Stimulated activated CD8-positive, alpha-beta memory T cell treated with anti-CD3 and anti-CD28 coated beads, Interleukin-15, amount 100 ng/mL, for 4 hours (primary cell): ENCODE measurements at regions not wholly inside any gene's neighbourhood (a gene's known extent, or its start where the extent isn't known, plus 50 kb on each side); places are given as distances from the start of the nearest gene placed in this dataset.

Experiments used
- DNase-seq, 2 donors: peaks; one replicate each; pipeline ENCODE4 v3.0.0-alpha.2; 2020; ENCODE audit warnings: low read depth in 2 of 2

GRCh38 chr13:57784633-57785032, 153.1 kb downstream of the PCDH17 start:
- DNase-seq, result no peak

- DNase-seq, result no peak
These were observed 155.7 kb downstream of the PCDH17 start for GRCh38 chr13:57787058-57787791.

GRCh38 chr13:57799624-57800023, 168.1 kb downstream of the PCDH17 start:
- DNase-seq, result no peak

GRCh38 chr13:57813651-57814050, 182.1 kb downstream of the PCDH17 start:
- DNase-seq, result no peak

- no peak for DNase-seq
These were observed 184.1 kb downstream of the PCDH17 start for GRCh38 chr13:57815600-57815999.

GRCh38 chr13:57820924-57821323, 189.4 kb downstream of the PCDH17 start:
- no peak for DNase-seq

- no peak for DNase-seq
These were observed 192.2 kb downstream of the PCDH17 start for GRCh38 chr13:57823704-57824103.

GRCh38 chr13:57824121-57824520, 192.6 kb downstream of the PCDH17 start:
- no peak for DNase-seq

- DNase-seq, result no peak
These were observed 193.5 kb downstream of the PCDH17 start for GRCh38 chr13:57825066-57825465.

GRCh38 chr13:57829496-57829895, 198.0 kb downstream of the PCDH17 start:
- DNase-seq, result no peak

GRCh38 chr13:57832187-57832586, 200.6 kb downstream of the PCDH17 start:
- no peak for DNase-seq

GRCh38 chr13:57837801-57838200, 206.3 kb downstream of the PCDH17 start:
- DNase-seq, result no peak

GRCh38 chr13:57843521-57843920, 212.0 kb downstream of the PCDH17 start:
- DNase-seq, result no peak

GRCh38 chr13:57846600-57847173, 215.1 kb downstream of the PCDH17 start:
- DNase-seq, result no peak

GRCh38 chr13:57857945-57858344, 226.4 kb downstream of the PCDH17 start:
- DNase-seq, result no peak

GRCh38 chr13:57858376-57858775, 226.8 kb downstream of the PCDH17 start:
- no peak for DNase-seq

GRCh38 chr13:57862879-57863278, 231.3 kb downstream of the PCDH17 start:
- DNase-seq, result no peak

- DNase-seq, result no peak
These were observed 234.2 kb downstream of the PCDH17 start for GRCh38 chr13:57865600-57866294.

- DNase-seq, result no peak
These were observed 243.0 kb downstream of the PCDH17 start for GRCh38 chr13:57874530-57874929.

GRCh38 chr13:57877601-57878000, 246.1 kb downstream of the PCDH17 start:
- no peak for DNase-seq

GRCh38 chr13:57878291-57878690, 246.7 kb downstream of the PCDH17 start:
- DNase-seq, result no peak

- DNase-seq, result no peak
These were observed 265.7 kb downstream of the PCDH17 start for GRCh38 chr13:57897225-57897624.

- no peak for DNase-seq
These were observed 267.6 kb downstream of the PCDH17 start for GRCh38 chr13:57899096-57899495.
